A549 (cell line): ENCODE measurements at regions not wholly inside any gene's neighbourhood (a gene's known extent, or its start where the extent isn't known, plus 50 kb on each side); places are given as distances from the start of the nearest gene placed in this dataset.

Experiments
- ATAC-seq, 2 experiments: fragments of 200-7000 bp in 1 of 2; fragments of >200 bp in 1 of 2; cut with Nextera tagmentation in 1 of 2; cut with Tn5 transposase in 1 of 2; 3 replicates each; pipeline versions ENCODE4 v1.8.0 to v1.9.1; 2018 to 2020; ENCODE audit warnings: mild to moderate bottlenecking in 1 of 2, moderate library complexity in 1 of 2
- CTCF ChIA-PET: fragments of 300-600 bp; sonication (Branson Sonifier 250); formaldehyde crosslinking; extraction: SDS; loops from one replicate; lab custom pipeline; 2021; ENCODE audit warnings: antibody characterized with exemption, inconsistent platforms; lab: Yijun Ruan, JAX
- POLR2A ChIA-PET: fragments of 350-600 bp; formaldehyde crosslinking; extraction: SDS; loops from one replicate; lab custom pipeline; 2021; ENCODE audit warnings: antibody characterized with exemption, inconsistent platforms; lab: Yijun Ruan, JAX
- DNase-seq, 2 experiments: peaks; one replicate each; pipeline versions ENCODE4 v3.0.0 to v3.0.0-alpha.2; 2011 to 2016; ENCODE audit warnings: low read depth in 1 of 2, low spot score in 1 of 2
- FAIRE-seq: peaks from 2 replicates; lab custom pipeline; 2011; peaks lifted over from hg19 to GRCh38; lab: Jason Lieb, UNC
- H3K27ac ChIP-seq, 2 experiments: fragments of >200 bp; sonication (Bioruptor Twin); formaldehyde crosslinking; 3 replicates each; pipeline ENCODE4 v1.5.1; 2016 to 2017
- H3K4me1 ChIP-seq: fragments of >200 bp; sonication (Bioruptor Twin); formaldehyde crosslinking; 3 replicates; pipeline ENCODE4 v1.6.1; 2016
- H3K4me2 ChIP-seq: fragments of >200 bp; sonication (Bioruptor Twin); formaldehyde crosslinking; 3 replicates; pipeline ENCODE4 v1.6.1; 2016
- H3K4me3 ChIP-seq: fragments of >200 bp; sonication (Bioruptor Twin); formaldehyde crosslinking; 3 replicates; pipeline ENCODE4 v1.5.1; 2016
- H3K9me3 ChIP-seq: fragments of >200 bp; sonication (Bioruptor Twin); formaldehyde crosslinking; 3 replicates; pipeline ENCODE4 v1.6.1; 2016
- BHLHE40 ChIP-seq: IDR thresholded peaks from 2 replicates; pipeline ENCODE4 v1.6.1; 2012; ENCODE audit warnings: low read depth, low read length, inconsistent platforms
- CBX2 ChIP-seq: fragments of 200-600 bp; sonication (generic); IDR thresholded peaks from 2 replicates; pipeline ENCODE4 v1.6.1; 2016; ENCODE audit warnings: low read depth, mild to moderate bottlenecking, borderline replicate concordance
- CEBPB ChIP-seq, 2 experiments: fragments of >200 bp in 1 of 2; sonication (Bioruptor Twin) in 1 of 2; formaldehyde crosslinking in 1 of 2; IDR thresholded peaks; 2 replicates each; pipeline ENCODE4 v1.6.1; 2012 to 2016
- EHMT2 ChIP-seq: fragments of 200-600 bp; sonication (generic); IDR thresholded peaks from 2 replicates; pipeline ENCODE4 v1.6.1; 2016; ENCODE audit warnings: antibody characterized with exemption, low read depth, mild to moderate bottlenecking, moderate library complexity
- EP300 ChIP-seq, 2 experiments: fragments of >200 bp; sonication (Bioruptor Twin); formaldehyde crosslinking; IDR thresholded peaks; 2 replicates in 1 of 2; 3 replicates in 1 of 2; pipeline ENCODE4 v1.6.1; 2016 to 2017
- FOSB ChIP-seq: fragments of 250-450 bp; sonication (Bioruptor Pico); IDR thresholded peaks from 2 replicates; pipeline ENCODE4 v1.5.0; 2020; ENCODE audit warnings: mild to moderate bottlenecking, moderate library complexity
- FOSL2 ChIP-seq, 2 experiments: fragments of 450-650 bp in 1 of 2; fragments of >200 bp in 1 of 2; sonication (Bioruptor Twin) in 1 of 2; formaldehyde crosslinking; IDR thresholded peaks; 2 replicates each; pipeline versions ENCODE4 v1.5.0 to v1.6.1; 2016 to 2020; ENCODE audit warnings: mild to moderate bottlenecking in 1 of 2, moderate library complexity in 1 of 2
- FOXS1 ChIP-seq: fragments of 250-450 bp; sonication (Bioruptor Pico); IDR thresholded peaks from 2 replicates; pipeline ENCODE4 v1.5.0; 2020; ENCODE audit warnings: mild to moderate bottlenecking, moderate library complexity
- GATA3 ChIP-seq: IDR thresholded peaks from 2 replicates; pipeline ENCODE4 v1.6.1; 2012; ENCODE audit warnings: borderline replicate concordance
- HOXB13 ChIP-seq: fragments of 250-450 bp; sonication (Bioruptor Pico); IDR thresholded peaks from 2 replicates; pipeline ENCODE4 v1.5.0; 2020; ENCODE audit warnings: low read depth, mild to moderate bottlenecking, moderate library complexity
- MAFK ChIP-seq: fragments of 450-650 bp; IDR thresholded peaks from 2 replicates; pipeline ENCODE4 v1.6.1; 2014; ENCODE audit not compliant: partially characterized antibody
- PHF8 ChIP-seq: fragments of 200-600 bp; sonication (generic); IDR thresholded peaks from 2 replicates; pipeline ENCODE4 v1.6.1; 2016; ENCODE audit warnings: low read depth, mild to moderate bottlenecking, antibody characterized with exemption, moderate library complexity, borderline replicate concordance
- POLR2AphosphoS2 ChIP-seq: conservative IDR thresholded peaks from 2 replicates; pipeline ENCODE4 v1.6.1; 2012; ENCODE audit warnings: low read length, improper control_type of control experiment, inconsistent platforms
- SMC3 ChIP-seq: fragments of >200 bp; sonication (Bioruptor Twin); formaldehyde crosslinking; IDR thresholded peaks from 3 replicates; pipeline ENCODE4 v1.6.1; 2018; ENCODE audit warnings: inconsistent platforms
- ZC3H11A ChIP-seq: fragments of 450-650 bp; IDR thresholded peaks from 2 replicates; pipeline ENCODE4 v1.6.1; 2014; ENCODE audit warnings: antibody characterized with exemption, mild to moderate bottlenecking
- ZNF302 ChIP-seq: fragments of 250-450 bp; sonication (Bioruptor Pico); IDR thresholded peaks from 2 replicates; pipeline ENCODE4 v1.9.0; 2021; ENCODE audit warnings: inconsistent platforms, mild to moderate bottlenecking, moderate library complexity
- WGBS: methylation state at CpG from one replicate; pipeline ENCODE4 v1.1.6; 2017; ENCODE audit errors: missing lambda C conversion rate; 5-methylcytosine and 5-hydroxymethylcytosine counted together
- TF ChIP-seq, protein P1 (sequence below): fragments of 150-350 bp; IDR thresholded peaks from 2 replicates; pipeline ENCODE4 v1.6.1; 2014; ENCODE audit warnings: low read depth, mild to moderate bottlenecking, low read length
- TF ChIP-seq, protein P2 (sequence below): fragments of >200 bp; sonication (Bioruptor Twin); formaldehyde crosslinking; IDR thresholded peaks from 2 replicates; pipeline ENCODE4 v1.6.1; 2016
- TF ChIP-seq, protein P3 (sequence below): fragments of 250-450 bp; sonication (Bioruptor Pico); IDR thresholded peaks from 2 replicates; pipeline ENCODE4 v1.5.0; 2020; ENCODE audit warnings: low read depth, mild to moderate bottlenecking, moderate library complexity
- TF ChIP-seq, protein P4 (sequence below): fragments of 250-450 bp; sonication (Bioruptor Pico); IDR thresholded peaks from 2 replicates; pipeline ENCODE4 v1.5.0; 2021; ENCODE audit warnings: mild to moderate bottlenecking, moderate library complexity, borderline replicate concordance

DNA sequence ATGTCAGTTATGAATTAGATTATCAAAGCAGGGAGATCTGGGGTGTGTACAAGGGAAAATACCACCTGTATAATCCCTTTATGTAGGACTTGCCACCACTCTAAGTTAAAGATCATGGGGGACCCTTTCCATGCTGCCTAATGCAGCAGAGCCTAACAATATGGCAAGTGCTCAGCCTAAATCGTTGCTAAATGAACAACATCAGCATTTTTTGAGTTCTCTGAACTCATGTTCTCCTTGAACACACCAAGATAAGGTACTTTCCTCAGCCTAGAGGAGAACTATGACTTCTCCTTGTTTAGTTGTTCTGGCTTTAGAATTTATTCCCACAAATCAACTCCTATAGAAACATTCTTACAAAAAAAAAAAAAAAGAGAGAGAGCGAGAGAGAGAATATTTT is 177.0 kb downstream of the DUSP10 start:
- H3K4me3 ChIP-seq, result no peak overlapping the region
- no peak for FAIRE-seq
- no peak for DNase-seq
- ChIA-PET POLR2A (no interaction called here), CTCF (no interaction called here)
- H3K27ac ChIP-seq, result no peak overlapping the region
- ATAC-seq, result no peak
- H3K4me1 ChIP-seq, result no peaks in the 10 kb centered on the region
- no peaks in the 10 kb centered on the region for H3K9me3 ChIP-seq
- TF ChIP-seq BHLHE40 (no peak), EHMT2 (no peak), MAFK (peak; percentile 71)
- WGBS, result 46% methylated on average over 2 of the region's 2 CpGs
- no peak overlapping the region for H3K4me2 ChIP-seq

DNA sequence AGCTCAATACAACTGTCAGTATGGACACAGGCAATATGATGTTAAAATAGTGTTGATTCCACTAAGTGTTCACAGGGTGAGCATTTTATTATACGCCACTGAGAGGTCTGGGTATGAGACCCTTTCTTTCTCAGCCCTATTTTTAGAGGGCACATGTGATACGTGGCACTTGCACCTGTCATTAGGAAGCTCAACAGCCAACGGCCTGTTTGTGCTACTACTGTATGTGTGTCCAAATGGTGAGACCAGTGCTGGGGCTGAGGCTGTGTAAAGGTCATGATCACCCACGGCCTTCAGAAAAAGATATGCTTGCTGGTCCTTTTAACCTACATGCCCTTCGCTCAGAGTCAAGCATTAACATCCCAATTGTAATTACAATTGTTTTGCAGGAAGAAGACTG is 176.2 kb downstream of the DUSP10 start:
- Histone ChIP-seq H3K27ac (no peak overlapping the region), H3K4me3 (no peak overlapping the region), H3K4me1 (no peaks in the 10 kb centered on the region), H3K4me2 (no peak overlapping the region), H3K9me3 (no peaks in the 10 kb centered on the region)
- no peak for DNase-seq
- ChIA-PET POLR2A (no interaction called here), CTCF (no interaction called here)
- no peak for ATAC-seq
- 45% methylated on average over 5 of the region's 5 CpGs for WGBS
- TF ChIP-seq MAFK (no peak), POLR2AphosphoS2 (no peak), ZNF302 (no peak), CEBPB (IDR thresholded peaks at IDR 0.05) (no peak), PHF8 (no peak)
- no peak for FAIRE-seq

DNA sequence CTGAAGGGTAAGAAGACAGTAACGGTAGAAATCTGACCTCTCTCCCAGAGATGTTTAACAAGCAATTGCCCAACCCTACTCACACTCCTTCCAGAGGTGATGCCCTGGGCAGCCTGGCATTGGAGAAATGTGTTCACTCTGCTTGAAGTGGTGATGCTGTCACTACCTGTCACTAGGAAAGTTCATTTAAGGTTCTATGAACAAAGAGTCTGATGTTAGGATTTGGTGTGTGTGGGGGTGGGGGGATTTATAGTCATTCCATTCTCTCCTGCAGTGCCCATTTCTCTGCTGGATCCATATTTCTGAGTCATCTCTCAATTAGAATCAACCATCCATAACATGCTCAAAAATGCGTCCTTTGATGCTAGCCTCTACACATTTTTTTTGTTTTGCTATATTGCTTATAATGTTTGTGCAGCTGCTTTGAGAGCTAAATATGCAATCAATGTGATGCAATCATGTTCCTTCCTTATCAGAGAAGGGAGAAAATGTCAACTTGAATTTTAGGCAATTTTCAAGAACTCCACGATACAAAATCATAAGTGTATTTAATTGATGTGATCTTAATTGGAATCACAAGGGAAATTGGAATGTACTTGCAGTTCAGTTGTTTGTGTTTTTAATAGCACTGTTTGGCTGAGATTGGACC is 173.9 kb downstream of the DUSP10 start:
- Histone ChIP-seq H3K27ac (no peak overlapping the region), H3K9me3 (no peaks in the 10 kb centered on the region), H3K4me2 (no peak overlapping the region), H3K4me1 (no peaks in the 10 kb centered on the region), H3K4me3 (no peak overlapping the region)
- no peak for DNase-seq
- WGBS, result 66% methylated on average over 3 of the region's 3 CpGs
- no peak for FAIRE-seq
- no peak for ATAC-seq
- ChIA-PET CTCF (no interaction called here), POLR2A (no interaction called here)
- TF ChIP-seq SMC3 (no peak), FOSB (CRISPR knock-in tag) (no peak), FOXS1 (CRISPR knock-in tag) (no peak), HOXB13 (no peak), FOSL2 (IDR thresholded peaks at IDR 0.05) (no peak), FOSL2 (CRISPR knock-in tag; IDR thresholded peaks at IDR 0.05) (no peak), ZC3H11A (no peak), EP300 (IDR thresholded peaks at IDR 0.05) (no peak), GATA3 (no peak), MAFK (no peak), CBX2 (no peak)
- TF ChIP-seq, protein P1, sequence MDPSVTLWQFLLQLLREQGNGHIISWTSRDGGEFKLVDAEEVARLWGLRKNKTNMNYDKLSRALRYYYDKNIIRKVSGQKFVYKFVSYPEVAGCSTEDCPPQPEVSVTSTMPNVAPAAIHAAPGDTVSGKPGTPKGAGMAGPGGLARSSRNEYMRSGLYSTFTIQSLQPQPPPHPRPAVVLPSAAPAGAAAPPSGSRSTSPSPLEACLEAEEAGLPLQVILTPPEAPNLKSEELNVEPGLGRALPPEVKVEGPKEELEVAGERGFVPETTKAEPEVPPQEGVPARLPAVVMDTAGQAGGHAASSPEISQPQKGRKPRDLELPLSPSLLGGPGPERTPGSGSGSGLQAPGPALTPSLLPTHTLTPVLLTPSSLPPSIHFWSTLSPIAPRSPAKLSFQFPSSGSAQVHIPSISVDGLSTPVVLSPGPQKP, result no peak
- TF ChIP-seq, protein P2, sequence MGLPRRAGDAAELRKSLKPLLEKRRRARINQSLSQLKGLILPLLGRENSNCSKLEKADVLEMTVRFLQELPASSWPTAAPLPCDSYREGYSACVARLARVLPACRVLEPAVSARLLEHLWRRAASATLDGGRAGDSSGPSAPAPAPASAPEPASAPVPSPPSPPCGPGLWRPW, result no peak
- TF ChIP-seq, protein P3, sequence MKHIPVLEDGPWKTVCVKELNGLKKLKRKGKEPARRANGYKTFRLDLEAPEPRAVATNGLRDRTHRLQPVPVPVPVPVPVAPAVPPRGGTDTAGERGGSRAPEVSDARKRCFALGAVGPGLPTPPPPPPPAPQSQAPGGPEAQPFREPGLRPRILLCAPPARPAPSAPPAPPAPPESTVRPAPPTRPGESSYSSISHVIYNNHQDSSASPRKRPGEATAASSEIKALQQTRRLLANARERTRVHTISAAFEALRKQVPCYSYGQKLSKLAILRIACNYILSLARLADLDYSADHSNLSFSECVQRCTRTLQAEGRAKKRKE (CRISPR knock-in tag), result no peak
- TF ChIP-seq, protein P4, sequence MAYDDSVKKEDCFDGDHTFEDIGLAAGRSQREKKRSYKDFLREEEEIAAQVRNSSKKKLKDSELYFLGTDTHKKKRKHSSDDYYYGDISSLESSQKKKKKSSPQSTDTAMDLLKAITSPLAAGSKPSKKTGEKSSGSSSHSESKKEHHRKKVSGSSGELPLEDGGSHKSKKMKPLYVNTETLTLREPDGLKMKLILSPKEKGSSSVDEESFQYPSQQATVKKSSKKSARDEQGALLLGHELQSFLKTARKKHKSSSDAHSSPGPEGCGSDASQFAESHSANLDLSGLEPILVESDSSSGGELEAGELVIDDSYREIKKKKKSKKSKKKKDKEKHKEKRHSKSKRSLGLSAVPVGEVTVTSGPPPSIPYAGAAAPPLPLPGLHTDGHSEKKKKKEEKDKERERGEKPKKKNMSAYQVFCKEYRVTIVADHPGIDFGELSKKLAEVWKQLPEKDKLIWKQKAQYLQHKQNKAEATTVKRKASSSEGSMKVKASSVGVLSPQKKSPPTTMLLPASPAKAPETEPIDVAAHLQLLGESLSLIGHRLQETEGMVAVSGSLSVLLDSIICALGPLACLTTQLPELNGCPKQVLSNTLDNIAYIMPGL, result no peak
